ENCODE measurements at regions not wholly inside any gene's neighbourhood (a gene's known extent, or its start where the extent isn't known, plus 50 kb on each side); places are given as distances from the start of the nearest gene placed in this dataset.

- DNase-seq (ENCODE audit: insufficient read length, low spot score) (no peak), FAIRE-seq (no peak)
- TF ChIP-seq POLR2AphosphoS5 (IDR thresholded peaks at IDR 0.05; ENCODE audit: low read depth, low read length) (no peak), SPI1 (IDR thresholded peaks at IDR 0.05; ENCODE audit: low read depth, low read length) (no peak), POLR2A (IDR thresholded peaks at IDR 0.05; ENCODE audit: low read depth, low read length) (no peak), POU2F2 (IDR thresholded peaks at IDR 0.05; ENCODE audit: low read depth, low read length) (no peak), TAF1 (IDR thresholded peaks at IDR 0.05; ENCODE audit: low read depth, low read length) (no peak), PAX5 (IDR thresholded peaks at IDR 0.05; ENCODE audit: insufficient read depth, low read length, severe bottlenecking) (no peak)
Observed at GRCh38 chr9:82582693-82583092, 480.2 kb downstream of the RASEF start.

GRCh38 chr9:82583524-82583923, 479.4 kb downstream of the RASEF start:
- FAIRE-seq = no peak
- TF ChIP-seq POLR2AphosphoS5 (IDR thresholded peaks at IDR 0.05; ENCODE audit: low read depth, low read length) (no peak), TAF1 (IDR thresholded peaks at IDR 0.05; ENCODE audit: low read depth, low read length) (no peak), POLR2A (IDR thresholded peaks at IDR 0.05; ENCODE audit: low read depth, low read length) (no peak), SPI1 (IDR thresholded peaks at IDR 0.05; ENCODE audit: low read depth, low read length) (no peak)
- DNase-seq (ENCODE audit: insufficient read length, low spot score) = no peak

- DNase-seq (ENCODE audit: insufficient read length, low spot score) (no peak), FAIRE-seq (no peak)
- TF ChIP-seq PAX5 (IDR thresholded peaks at IDR 0.05; ENCODE audit: insufficient read depth, low read length, severe bottlenecking) (no peak), TAF1 (IDR thresholded peaks at IDR 0.05; ENCODE audit: low read depth, low read length) (no peak), POU2F2 (IDR thresholded peaks at IDR 0.05; ENCODE audit: low read depth, low read length) (no peak), POLR2AphosphoS5 (IDR thresholded peaks at IDR 0.05; ENCODE audit: low read depth, low read length) (no peak), POLR2A (IDR thresholded peaks at IDR 0.05; ENCODE audit: low read depth, low read length) (no peak), SPI1 (IDR thresholded peaks at IDR 0.05; ENCODE audit: low read depth, low read length) (no peak)
Observed at GRCh38 chr9:82584349-82584863, 478.5 kb downstream of the RASEF start.

- DNase-seq (ENCODE audit: insufficient read length, low spot score) = no peak
- no peak for FAIRE-seq
- TF ChIP-seq POLR2AphosphoS5 (IDR thresholded peaks at IDR 0.05; ENCODE audit: low read depth, low read length) = no peak
- TF ChIP-seq POU2F2 (IDR thresholded peaks at IDR 0.05; ENCODE audit: low read depth, low read length) = no peak
- no peak for TF ChIP-seq SPI1 (IDR thresholded peaks at IDR 0.05; ENCODE audit: low read depth, low read length)
- TF ChIP-seq PAX5 (IDR thresholded peaks at IDR 0.05; ENCODE audit: insufficient read depth, low read length, severe bottlenecking) = no peak
- no peak for TF ChIP-seq TAF1 (IDR thresholded peaks at IDR 0.05; ENCODE audit: low read depth, low read length)
- no peak for TF ChIP-seq POLR2A (IDR thresholded peaks at IDR 0.05; ENCODE audit: low read depth, low read length)
Observed at GRCh38 chr9:82586918-82587356, 476.0 kb downstream of the RASEF start.

GRCh38 chr9:82588301-82589180, 474.4 kb downstream of the RASEF start:
- TF ChIP-seq POLR2AphosphoS5 (IDR thresholded peaks at IDR 0.05; ENCODE audit: low read depth, low read length) (no peak), POU2F2 (IDR thresholded peaks at IDR 0.05; ENCODE audit: low read depth, low read length) (no peak), SPI1 (IDR thresholded peaks at IDR 0.05; ENCODE audit: low read depth, low read length) (no peak)
- DNase-seq (ENCODE audit: insufficient read length, low spot score) (no peak), FAIRE-seq (no peak)

GRCh38 chr9:82590845-82591244, 472.1 kb downstream of the RASEF start:
- TF ChIP-seq POLR2AphosphoS5 (IDR thresholded peaks at IDR 0.05; ENCODE audit: low read depth, low read length) = no peak
- TF ChIP-seq POLR2A (IDR thresholded peaks at IDR 0.05; ENCODE audit: low read depth, low read length) = no peak
- TF ChIP-seq PAX5 (IDR thresholded peaks at IDR 0.05; ENCODE audit: insufficient read depth, low read length, severe bottlenecking) = no peak
- no peak for TF ChIP-seq TAF1 (IDR thresholded peaks at IDR 0.05; ENCODE audit: low read depth, low read length)
- no peak for TF ChIP-seq SPI1 (IDR thresholded peaks at IDR 0.05; ENCODE audit: low read depth, low read length)
- no peak for TF ChIP-seq POU2F2 (IDR thresholded peaks at IDR 0.05; ENCODE audit: low read depth, low read length)
- DNase-seq (ENCODE audit: insufficient read length, low spot score) (no peak), FAIRE-seq (no peak)

GRCh38 chr9:82593501-82593900, 469.4 kb downstream of the RASEF start:
- TF ChIP-seq SPI1 (IDR thresholded peaks at IDR 0.05; ENCODE audit: low read depth, low read length) (no peak), POLR2A (IDR thresholded peaks at IDR 0.05; ENCODE audit: low read depth, low read length) (no peak), PAX5 (IDR thresholded peaks at IDR 0.05; ENCODE audit: insufficient read depth, low read length, severe bottlenecking) (no peak), POU2F2 (IDR thresholded peaks at IDR 0.05; ENCODE audit: low read depth, low read length) (no peak), TAF1 (IDR thresholded peaks at IDR 0.05; ENCODE audit: low read depth, low read length) (no peak), POLR2AphosphoS5 (IDR thresholded peaks at IDR 0.05; ENCODE audit: low read depth, low read length) (no peak)
- DNase-seq (ENCODE audit: insufficient read length, low spot score) (no peak), FAIRE-seq (no peak)

- FAIRE-seq (no peak), DNase-seq (ENCODE audit: insufficient read length, low spot score) (no peak)
- TF ChIP-seq POU2F2 (IDR thresholded peaks at IDR 0.05; ENCODE audit: low read depth, low read length) = no peak
- no peak for TF ChIP-seq PAX5 (IDR thresholded peaks at IDR 0.05; ENCODE audit: insufficient read depth, low read length, severe bottlenecking)
- TF ChIP-seq POLR2A (IDR thresholded peaks at IDR 0.05; ENCODE audit: low read depth, low read length) = no peak
- TF ChIP-seq POLR2AphosphoS5 (IDR thresholded peaks at IDR 0.05; ENCODE audit: low read depth, low read length) = no peak
- no peak for TF ChIP-seq TAF1 (IDR thresholded peaks at IDR 0.05; ENCODE audit: low read depth, low read length)
- TF ChIP-seq SPI1 (IDR thresholded peaks at IDR 0.05; ENCODE audit: low read depth, low read length) = no peak
Observed at GRCh38 chr9:82597241-82598203, 465.4 kb downstream of the RASEF start.

Data from GM12891 (cell line).